H1 (cell line): ENCODE measurements at regions not wholly inside any gene's neighbourhood (a gene's known extent, or its start where the extent isn't known, plus 50 kb on each side); places are given as distances from the start of the nearest gene placed in this dataset.

Experiments
- CTCF ChIA-PET: fragments of 300-600 bp; sonication (Branson Sonifier 250); formaldehyde crosslinking; loops from one replicate; lab custom pipeline; 2021; ENCODE audit not compliant: partially characterized antibody; lab: Charles Lee
- POLR2A ChIA-PET: fragments of 300-600 bp; sonication (Branson Sonifier 250); formaldehyde crosslinking; loops from one replicate; lab custom pipeline; 2021; ENCODE audit warnings: inconsistent platforms; ENCODE audit not compliant: partially characterized antibody; lab: Charles Lee
- DNase-seq, 2 experiments: peaks; one replicate each; pipeline versions ENCODE4 v3.0.0 to v3.0.0-alpha.2; 2010 to 2022; ENCODE audit warnings: low spot score in 2 of 2, low read depth in 1 of 2, mixed read lengths in 1 of 2
- FAIRE-seq: peaks from 2 replicates; lab custom pipeline; 2011; peaks lifted over from hg19 to GRCh38; lab: Jason Lieb, UNC
- H2AFZ ChIP-seq: 2 replicates; pipeline ENCODE4 v1.8.1; 2012; ENCODE audit warnings: low read length, inconsistent platforms
- H2AK5ac ChIP-seq: 2 replicates; pipeline ENCODE4 v1.6.1; 2013; ENCODE audit warnings: low read depth, low read length
- H2BK120ac ChIP-seq: replicated peaks from 2 replicates; pipeline ENCODE3; 2013; ENCODE audit warnings: low read depth, low read length, inconsistent platforms
- H2BK12ac ChIP-seq: 2 replicates; pipeline ENCODE4 v1.6.1; 2013; ENCODE audit warnings: low read depth, low read length
- H2BK15ac ChIP-seq: 2 replicates; pipeline ENCODE4 v1.6.1; 2013; ENCODE audit warnings: low read length
- H2BK20ac ChIP-seq: 2 replicates; pipeline ENCODE4 v1.6.1; 2013; ENCODE audit warnings: low read length
- H2BK5ac ChIP-seq: 2 replicates; pipeline ENCODE4 v1.6.1; 2013; ENCODE audit warnings: low read depth, low read length
- H3K14ac ChIP-seq: 2 replicates; pipeline ENCODE4 v1.6.1; 2013; ENCODE audit warnings: inconsistent platforms; ENCODE audit not compliant: insufficient read length
- H3K18ac ChIP-seq: 2 replicates; pipeline ENCODE4 v1.6.1; 2013; ENCODE audit warnings: low read length; ENCODE audit errors: extremely low read depth
- H3K23ac ChIP-seq: 2 replicates; pipeline ENCODE4 v1.6.1; 2013; ENCODE audit warnings: inconsistent platforms; ENCODE audit not compliant: insufficient read length
- H3K23me2 ChIP-seq: 2 replicates; pipeline ENCODE4 v1.6.1; 2013; ENCODE audit warnings: low read depth, low read length
- H3K27ac ChIP-seq: 2 replicates; pipeline ENCODE4 v1.6.1; 2011; ENCODE audit warnings: low read depth, low read length, inconsistent platforms
- H3K27me3 ChIP-seq, 4 experiments: replicated peaks in 1 of 4; 1 replicate in 1 of 4; 2 replicates in 3 of 4; pipeline versions ENCODE4 v1.6.1 to v1.8.1; 2011 to 2013; ENCODE audit warnings: low read length in 3 of 4, mild to moderate bottlenecking in 3 of 4, inconsistent platforms in 2 of 4, mixed read lengths in 2 of 4, moderate library complexity in 1 of 4; ENCODE audit not compliant: control insufficient read depth in 3 of 4, insufficient read depth in 3 of 4; ENCODE audit errors: extremely low read depth in 1 of 4
- H3K36me3 ChIP-seq, 4 experiments: 2 replicates each; pipeline versions ENCODE4 v1.6.1 to v1.8.1; 2011 to 2013; ENCODE audit warnings: mild to moderate bottlenecking in 4 of 4, low read length in 3 of 4, moderate library complexity in 2 of 4, control low read depth in 1 of 4, inconsistent platforms in 1 of 4; ENCODE audit not compliant: insufficient read depth in 4 of 4, control insufficient read depth in 2 of 4
- H3K4ac ChIP-seq: replicated peaks from 2 replicates; pipeline ENCODE3; 2013; ENCODE audit warnings: low read length, low read depth, mixed read lengths, inconsistent platforms; ENCODE audit not compliant: insufficient read length
- H3K4me1 ChIP-seq, 4 experiments: replicated peaks in 1 of 4; 1 replicate in 1 of 4; 2 replicates in 3 of 4; pipeline versions ENCODE4 v1.6.1 to v1.8.1; 2011 to 2013; ENCODE audit warnings: low read length in 3 of 4, inconsistent platforms in 2 of 4, mixed read lengths in 1 of 4; ENCODE audit not compliant: insufficient read depth in 4 of 4, control insufficient read depth in 3 of 4
- H3K4me2 ChIP-seq, 2 experiments: 2 replicates each; pipeline versions ENCODE4 v1.6.1 to v1.8.1; 2011 to 2013; ENCODE audit warnings: low read depth in 2 of 2, low read length in 2 of 2, control low read depth in 1 of 2, inconsistent platforms in 1 of 2, mild to moderate bottlenecking in 1 of 2; ENCODE audit not compliant: insufficient read depth in 1 of 2
- H3K4me3 ChIP-seq, 4 experiments: fragments of 200-600, 300-600 bp in 1 of 4; sonication (generic), shearing (Covaris generic), sonication (Bioruptor Twin) in 1 of 4; 2 replicates each; pipeline versions ENCODE4 v1.5.1 to v1.8.1; 2011 to 2016; ENCODE audit warnings: low read length in 4 of 4, low read depth in 3 of 4, control low read depth in 2 of 4, inconsistent platforms in 2 of 4, mild to moderate bottlenecking in 2 of 4, mixed read lengths in 1 of 4, moderate library complexity in 1 of 4; ENCODE audit not compliant: insufficient read depth in 2 of 4; ENCODE audit errors: extremely low read depth in 1 of 4
- H3K56ac ChIP-seq: replicated peaks from 2 replicates; pipeline ENCODE3; 2013; ENCODE audit warnings: low read depth, mild to moderate bottlenecking, mixed read lengths, low read length, inconsistent platforms; ENCODE audit not compliant: insufficient read length
- H3K79me1 ChIP-seq: 2 replicates; pipeline ENCODE4 v1.6.1; 2013; ENCODE audit warnings: low read depth, low read length, control low read depth
- H3K79me2 ChIP-seq, 2 experiments: 2 replicates each; pipeline versions ENCODE4 v1.6.1 to v1.8.1; 2012 to 2013; ENCODE audit warnings: low read length in 2 of 2, mild to moderate bottlenecking in 2 of 2, inconsistent platforms in 1 of 2; ENCODE audit not compliant: insufficient read depth in 2 of 2, control insufficient read depth in 1 of 2
- H3K9ac ChIP-seq, 4 experiments: replicated peaks in 1 of 4; 1 replicate in 1 of 4; 2 replicates in 3 of 4; pipeline versions ENCODE4 v1.6.1 to v1.8.1; 2011 to 2013; ENCODE audit warnings: low read depth in 3 of 4, low read length in 3 of 4, control low read depth in 2 of 4, mild to moderate bottlenecking in 2 of 4, moderate library complexity in 2 of 4, inconsistent platforms in 1 of 4; ENCODE audit errors: extremely low read depth in 1 of 4
- H3K9me3 ChIP-seq, 2 experiments: 2 replicates each; pipeline versions ENCODE4 v1.6.1 to v1.8.1; 2012 to 2013; ENCODE audit warnings: mild to moderate bottlenecking in 2 of 2, moderate library complexity in 2 of 2, control low read depth in 1 of 2, inconsistent platforms in 1 of 2, low read depth in 1 of 2, low read length in 1 of 2, mixed read lengths in 1 of 2; ENCODE audit not compliant: insufficient read depth in 2 of 2
- H4K20me1 ChIP-seq, 2 experiments: replicated peaks in 1 of 2; 2 replicates each; pipeline versions ENCODE3 to v1.8.1; 2011 to 2013; ENCODE audit warnings: inconsistent platforms in 2 of 2, low read length in 2 of 2, mild to moderate bottlenecking in 1 of 2; ENCODE audit not compliant: insufficient read depth in 2 of 2, control insufficient read depth in 1 of 2
- H4K5ac ChIP-seq: 2 replicates; pipeline ENCODE4 v1.6.1; 2013; ENCODE audit warnings: low read length, low read depth, mixed read lengths, inconsistent platforms; ENCODE audit not compliant: insufficient read length
- H4K8ac ChIP-seq: 2 replicates; pipeline ENCODE4 v1.8.0; 2013; ENCODE audit warnings: mild to moderate bottlenecking, moderate library complexity, low read length, inconsistent platforms; ENCODE audit not compliant: insufficient read depth; ENCODE audit errors: extremely low read depth
- H4K91ac ChIP-seq: replicated peaks from 2 replicates; pipeline ENCODE3; 2013; ENCODE audit warnings: low read length, mixed read lengths, inconsistent platforms; ENCODE audit not compliant: insufficient read length
- ATF3 ChIP-seq: IDR thresholded peaks from 2 replicates; pipeline ENCODE4 v1.6.1; 2011; ENCODE audit warnings: low read depth, mild to moderate bottlenecking, low read length; ENCODE audit not compliant: insufficient read depth
- BCL11A ChIP-seq, 2 experiments: IDR thresholded peaks; one replicate each; pipeline ENCODE4 v1.6.1; 2011; ENCODE audit warnings: low read depth in 2 of 2, low read length in 2 of 2, mild to moderate bottlenecking in 2 of 2
- CHD2 ChIP-seq: IDR thresholded peaks from 2 replicates; pipeline ENCODE4 v1.6.1; 2012; ENCODE audit warnings: low read length, improper control_type of control experiment
- FOSL1 ChIP-seq: IDR thresholded peaks from 2 replicates; pipeline ENCODE4 v1.6.1; 2011; ENCODE audit warnings: mild to moderate bottlenecking, low read depth, low read length, moderate library complexity; ENCODE audit not compliant: insufficient read depth
- GTF2F1 ChIP-seq: IDR thresholded peaks from 2 replicates; pipeline ENCODE4 v1.6.1; 2012; ENCODE audit warnings: low read depth, low read length, improper control_type of control experiment, borderline replicate concordance
- HDAC2 ChIP-seq, 2 experiments: fragments of 300-600 bp in 1 of 2; sonication (generic) in 1 of 2; IDR thresholded peaks; 2 replicates each; pipeline ENCODE4 v1.6.1; 2011 to 2012; ENCODE audit warnings: low read depth in 2 of 2, low read length in 2 of 2, mild to moderate bottlenecking in 2 of 2, moderate library complexity in 2 of 2, borderline replicate concordance in 1 of 2, inconsistent platforms in 1 of 2
- JUN ChIP-seq: IDR thresholded peaks from 2 replicates; pipeline ENCODE4 v1.6.1; 2011; ENCODE audit warnings: low read depth, mild to moderate bottlenecking, improper control_type of control experiment, low read length
- KDM1A ChIP-seq: fragments of 200-600, 300-600 bp; sonication (generic); IDR thresholded peaks from 2 replicates; pipeline ENCODE4 v1.7.1; 2016; ENCODE audit warnings: mild to moderate bottlenecking, low read length, borderline replicate concordance
- MAFK ChIP-seq: IDR thresholded peaks from 2 replicates; pipeline ENCODE4 v1.6.1; 2012; ENCODE audit warnings: low read depth, mild to moderate bottlenecking, improper control_type of control experiment, low read length
- NRF1 ChIP-seq: IDR thresholded peaks from 2 replicates; pipeline ENCODE4 v1.6.1; 2011; ENCODE audit warnings: mild to moderate bottlenecking, low read depth, low read length, improper control_type of control experiment
- POU5F1 ChIP-seq: IDR thresholded peaks from 2 replicates; pipeline ENCODE4 v1.6.1; 2011; ENCODE audit warnings: low read depth, mild to moderate bottlenecking, low read length, moderate library complexity
- SIN3A ChIP-seq, 2 experiments: IDR thresholded peaks in 1 of 2; conservative IDR thresholded peaks in 1 of 2; 2 replicates each; pipeline ENCODE4 v1.6.1; 2011 to 2012; ENCODE audit warnings: low read length in 2 of 2, improper control_type of control experiment in 1 of 2, low read depth in 1 of 2, mild to moderate bottlenecking in 1 of 2
- SP4 ChIP-seq: IDR thresholded peaks from 2 replicates; pipeline ENCODE4 v1.6.1; 2012; ENCODE audit warnings: low read length, inconsistent platforms
- TAF7 ChIP-seq: optimal IDR thresholded peaks from 2 replicates; pipeline ENCODE3; 2011; ENCODE audit warnings: low read depth, mild to moderate bottlenecking, inconsistent platforms, low read length, moderate library complexity, borderline replicate concordance
- TBP ChIP-seq: IDR thresholded peaks from 2 replicates; pipeline ENCODE4 v1.6.1; 2011; ENCODE audit warnings: low read depth, low read length, improper control_type of control experiment
- TEAD4 ChIP-seq: IDR thresholded peaks from 2 replicates; pipeline ENCODE4 v1.6.1; 2012; ENCODE audit warnings: low read depth, low read length, inconsistent platforms, mixed read lengths

GRCh38 chr16:60064026-60064425 lies 1329.9 kb upstream of the GOT2 start:
- Histone ChIP-seq H3K9ac (no peak overlapping the region), H2BK120ac (no peak overlapping the region), H3K14ac (no peak overlapping the region), H2BK20ac (no peak overlapping the region), H3K4ac (no peak overlapping the region), H3K79me2 (no peaks in the 10 kb centered on the region), H4K5ac (no peak overlapping the region), H3K56ac (no peak overlapping the region), H3K23me2 (no peaks in the 10 kb centered on the region; the same call in 1 of the 2 replicates), H4K91ac (no peak overlapping the region), H3K79me1 (no peaks in the 10 kb centered on the region), H3K4me2 (no peak overlapping the region), H4K20me1 (no peaks in the 10 kb centered on the region), H2BK5ac (no peak overlapping the region), H2BK12ac (no peak overlapping the region), H2BK15ac (no peak overlapping the region), H3K23ac (no peak overlapping the region), H4K8ac (no peak overlapping the region), H2AK5ac (no peak overlapping the region), H3K4me1 (no peaks in the 10 kb centered on the region), H3K36me3 (no peaks in the 10 kb centered on the region), H3K9me3 (no peaks in the 10 kb centered on the region), H3K27ac (no peak overlapping the region), H3K18ac (no peak overlapping the region), H2AFZ (no peak overlapping the region), H3K27me3 (no peaks in the 10 kb centered on the region), H3K4me3 (no peak overlapping the region)
- no peak for FAIRE-seq
- no peak for DNase-seq
- CTCF ChIA-PET, result interaction anchor here (1.4 kb wide), 1 partner anchor 15 kb away, joined by 5 read pairs; no protein-coding TSS in a partner anchor
- POLR2A ChIA-PET, result no interaction called here
- no peak for TF ChIP-seq KDM1A
- TF ChIP-seq CHD2, result no peak
- TF ChIP-seq SIN3A (conservative IDR thresholded peaks at IDR 0.05 in 1 of 2, IDR thresholded peaks at IDR 0.05 in 1 of 2; ENCODE audit: low read depth in 1 of 2, low read length in 2 of 2), result no peak
- no peak for TF ChIP-seq BCL11A (IDR thresholded peaks at IDR 0.05; ENCODE audit: low read depth in 2 of 2, low read length in 2 of 2)
- TF ChIP-seq SP4, result no peak
- TF ChIP-seq HDAC2 (IDR thresholded peaks at IDR 0.05; ENCODE audit: borderline replicate concordance in 1 of 2, low read depth in 2 of 2, low read length in 2 of 2), result no peak
- TF ChIP-seq TEAD4, result no peak
- no peak for TF ChIP-seq MAFK
- TF ChIP-seq TAF7, result no peak
- TF ChIP-seq ATF3, result no peak
- TF ChIP-seq FOSL1, result no peak
- no peak for TF ChIP-seq JUN
- TF ChIP-seq TBP, result no peak
- TF ChIP-seq POU5F1, result no peak
- no peak for TF ChIP-seq NRF1
- TF ChIP-seq GTF2F1, result no peak
